MM.1S (cell line): ENCODE measurements at regions not wholly inside any gene's neighbourhood (a gene's known extent, or its start where the extent isn't known, plus 50 kb on each side); places are given as distances from the start of the nearest gene placed in this dataset.
"Not testable (repeated sequence)": the region's sequence is repeated elsewhere in the genome, so short reads cannot be mapped to it uniquely, and the experiment has no call there.

Experiments
- DNase-seq: peaks from one replicate; pipeline ENCODE4 v3.0.0-alpha.2; 2015
- H2AFZ ChIP-seq: fragments of 300-600 bp; sonication (generic); 2 replicates; pipeline ENCODE4 v1.6.0; 2016; ENCODE audit warnings: antibody characterized with exemption, low read length
- H3F3A ChIP-seq: fragments of 300-600 bp; sonication (generic); 2 replicates; pipeline ENCODE4 v1.6.1; 2016; ENCODE audit warnings: mild to moderate bottlenecking, antibody characterized with exemption, low read length, moderate library complexity, mixed read lengths; ENCODE audit not compliant: insufficient read depth
- H3K27ac ChIP-seq: fragments of 300-600 bp; sonication (generic); 2 replicates; pipeline ENCODE4 v1.5.1; 2016; ENCODE audit warnings: mild to moderate bottlenecking, low read length
- H3K27me3 ChIP-seq: fragments of 300-600 bp; sonication (generic); replicated peaks from 2 replicates; pipeline ENCODE4 v1.6.0; 2016; ENCODE audit warnings: low read length; ENCODE audit not compliant: insufficient read depth
- H3K36me3 ChIP-seq: fragments of 300-600 bp; sonication (generic); replicated peaks from 2 replicates; pipeline ENCODE4 v1.6.1; 2016; ENCODE audit warnings: mild to moderate bottlenecking, low read length, mixed read lengths; ENCODE audit not compliant: insufficient read depth
- H3K4me1 ChIP-seq: fragments of 300-600 bp; sonication (generic); 2 replicates; pipeline ENCODE4 v1.6.1; 2016; ENCODE audit warnings: low read length, mixed read lengths
- H3K4me2 ChIP-seq: fragments of 300-600 bp; sonication (generic); 2 replicates; pipeline ENCODE4 v1.6.0; 2016; ENCODE audit warnings: low read depth, low read length
- H3K4me3 ChIP-seq: fragments of 300-600 bp; sonication (generic); 2 replicates; pipeline ENCODE4 v1.5.1; 2016; ENCODE audit warnings: low read length, mixed read lengths
- H3K79me2 ChIP-seq: fragments of 300-600 bp; sonication (generic); 2 replicates; pipeline ENCODE4 v1.6.1; 2016; ENCODE audit warnings: mixed run types, low read length, mixed read lengths
- H3K9ac ChIP-seq: fragments of 300-600 bp; sonication (generic); 2 replicates; pipeline ENCODE4 v1.6.1; 2016; ENCODE audit warnings: low read length, mixed read lengths
- H3K9me2 ChIP-seq: fragments of 300-600 bp; sonication (generic); replicated peaks from 2 replicates; pipeline ENCODE4 v1.6.1; 2016; ENCODE audit warnings: mild to moderate bottlenecking, low read length, mixed read lengths; ENCODE audit not compliant: insufficient read depth
- H3K9me3 ChIP-seq: fragments of 300-600 bp; sonication (generic); replicated peaks from 2 replicates; pipeline ENCODE4 v1.6.1; 2016; ENCODE audit warnings: mild to moderate bottlenecking, low read length, mixed read lengths; ENCODE audit not compliant: insufficient read depth
- H4K20me1 ChIP-seq: fragments of 300-600 bp; sonication (generic); 2 replicates; pipeline ENCODE4 v1.6.1; 2016; ENCODE audit warnings: mild to moderate bottlenecking, low read length, moderate library complexity, mixed read lengths; ENCODE audit not compliant: insufficient read depth
- CTCF ChIP-seq: fragments of 300-600 bp; sonication (generic); IDR thresholded peaks from 2 replicates; pipeline ENCODE4 v1.5.1; 2016; ENCODE audit warnings: antibody characterized with exemption, low read length, mixed read lengths
- EZH2 ChIP-seq: fragments of 300-600 bp; sonication (generic); optimal IDR thresholded peaks from 2 replicates; pipeline ENCODE3; 2017; ENCODE audit warnings: low read depth, mild to moderate bottlenecking, antibody characterized with exemption, low read length, mixed read lengths
- EZH2phosphoT487 ChIP-seq: fragments of 300-600 bp; sonication (generic); IDR thresholded peaks from 2 replicates; pipeline ENCODE4 v1.6.1; 2018; ENCODE audit warnings: antibody characterized with exemption, low read length

- Histone ChIP-seq H2AFZ (no peak overlapping the region), H3F3A (no peaks in the 10 kb centered on the region), H3K9me2 (no peaks in the 10 kb centered on the region), H4K20me1 (no peaks in the 10 kb centered on the region), H3K36me3 (no peaks in the 10 kb centered on the region), H3K9ac (no peak overlapping the region), H3K79me2 (no peaks in the 10 kb centered on the region), H3K4me3 (no peak overlapping the region), H3K4me2 (no peak overlapping the region), H3K27ac (no peak overlapping the region), H3K4me1 (no peaks in the 10 kb centered on the region), H3K9me3 (no peaks in the 10 kb centered on the region), H3K27me3 (no peaks in the 10 kb centered on the region)
- DNase-seq, result no peak
- TF ChIP-seq EZH2 (no peak), CTCF (no peak)
Measured at GRCh38 chr14:59134307-59134706, 54.2 kb upstream of the DAAM1 start.

GRCh38 chr14:59137256-59137655 lies 51.2 kb upstream of the DAAM1 start:
- TF ChIP-seq EZH2phosphoT487, result no peak
- TF ChIP-seq CTCF, result no peak
- TF ChIP-seq EZH2, result no peak
- Histone ChIP-seq H3K27ac (no peak overlapping the region), H2AFZ (no peak overlapping the region), H3K4me1 (no peaks in the 10 kb centered on the region), H3K36me3 (no peaks in the 10 kb centered on the region), H3K9me2 (no peaks in the 10 kb centered on the region), H3K9ac (no peak overlapping the region), H3K27me3 (no peaks in the 10 kb centered on the region), H3K4me3 (no peak overlapping the region), H3K79me2 (no peaks in the 10 kb centered on the region), H3K4me2 (no peak overlapping the region), H4K20me1 (no peaks in the 10 kb centered on the region), H3K9me3 (no peaks in the 10 kb centered on the region), H3F3A (no peaks in the 10 kb centered on the region)
- no peak for DNase-seq

- not testable (repeated sequence) for H3K27me3 ChIP-seq, H3K9ac ChIP-seq, H3K36me3 ChIP-seq
Measured at GRCh38 chr14:59138576-59138975, 49.9 kb upstream of the DAAM1 start.

More at GRCh38 chr14:59138576-59138975, 49.9 kb upstream of the DAAM1 start:
- not testable (repeated sequence) for H3K27ac ChIP-seq, H3K4me3 ChIP-seq, H3K79me2 ChIP-seq, H3F3A ChIP-seq, H3K4me1 ChIP-seq, DNase-seq, H3K4me2 ChIP-seq, H4K20me1 ChIP-seq, H3K9me3 ChIP-seq, H3K9me2 ChIP-seq, H2AFZ ChIP-seq
